ACC112 (cell line): ENCODE measurements at regions not wholly inside any gene's neighbourhood (a gene's known extent, or its start where the extent isn't known, plus 50 kb on each side); places are given as distances from the start of the nearest gene placed in this dataset.

Source experiments
- H2AFZ ChIP-seq: fragments of 200-600 bp; sonication (generic); one replicate; pipeline ENCODE4 v1.6.0; 2017; ENCODE audit warnings: antibody characterized with exemption, low read length; ENCODE audit not compliant: unreplicated experiment
- H3K27ac ChIP-seq: fragments of 200-600 bp; sonication (generic); 2 replicates; pipeline ENCODE4 v1.5.1; 2014; ENCODE audit warnings: low read depth, mild to moderate bottlenecking, antibody characterized with exemption, low read length, moderate library complexity
- H3K27me3 ChIP-seq: fragments of 200-600 bp; sonication (generic); 2 replicates; pipeline ENCODE4 v1.6.1; 2014; ENCODE audit warnings: mild to moderate bottlenecking, antibody characterized with exemption, low read length, moderate library complexity, mixed read lengths; ENCODE audit not compliant: insufficient read depth
- H3K36me3 ChIP-seq: fragments of 200-600 bp; sonication (generic); 2 replicates; pipeline ENCODE4 v1.6.1; 2016; ENCODE audit warnings: mild to moderate bottlenecking, antibody characterized with exemption, low read length, moderate library complexity, mixed read lengths; ENCODE audit not compliant: insufficient read depth
- H3K4me1 ChIP-seq: fragments of 200-600 bp; sonication (generic); one replicate; pipeline ENCODE4 v1.6.1; 2016; ENCODE audit warnings: low read length, mixed read lengths; ENCODE audit not compliant: insufficient read depth, unreplicated experiment, control insufficient read depth
- H3K4me3 ChIP-seq: fragments of 200-600 bp; sonication (generic); 2 replicates; pipeline ENCODE4 v1.5.1; 2014; ENCODE audit warnings: mild to moderate bottlenecking, low read depth, low read length
- H3K79me2 ChIP-seq: fragments of 200-600 bp; sonication (generic); one replicate; pipeline ENCODE4 v1.6.0; 2016; ENCODE audit warnings: low read length; ENCODE audit not compliant: control insufficient read depth, unreplicated experiment, insufficient read depth

- H3K27ac ChIP-seq: no peak overlapping the region
- no peaks in the 10 kb centered on the region for H3K36me3 ChIP-seq
- no peaks in the 10 kb centered on the region for H3K4me1 ChIP-seq
- H3K79me2 ChIP-seq: no peaks in the 10 kb centered on the region
- no peak overlapping the region for H2AFZ ChIP-seq
- no peaks in the 10 kb centered on the region for H3K27me3 ChIP-seq
- no peak overlapping the region for H3K4me3 ChIP-seq
These were observed 140.5 kb upstream of the CST7 start for GRCh38 chr20:24808616-24809015.

DNA sequence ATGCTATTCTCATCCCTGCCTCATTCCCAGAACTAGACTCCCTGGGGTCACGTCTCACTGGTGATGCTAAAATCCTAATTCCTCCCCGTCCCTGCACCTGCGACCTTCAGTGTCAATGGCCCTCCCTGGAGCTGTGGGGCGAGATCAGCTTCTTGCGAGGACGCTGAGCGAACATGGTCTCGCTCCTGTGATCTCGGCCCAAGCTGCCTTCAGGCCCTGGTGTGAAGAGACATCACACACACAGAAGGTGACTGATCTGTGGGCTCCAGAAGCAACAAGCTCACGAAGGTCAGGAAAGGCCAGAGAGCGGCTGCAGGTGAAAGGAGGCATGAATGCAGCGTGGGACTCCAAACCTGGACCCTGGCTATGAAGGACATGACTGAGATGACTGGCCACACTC lies 139.5 kb upstream of the CST7 start:
- Histone ChIP-seq H3K79me2 (no peaks in the 10 kb centered on the region), H2AFZ (no peak overlapping the region), H3K4me1 (no peaks in the 10 kb centered on the region), H3K27me3 (no peaks in the 10 kb centered on the region), H3K4me3 (no peak overlapping the region), H3K36me3 (no peaks in the 10 kb centered on the region), H3K27ac (no peak overlapping the region)

- Histone ChIP-seq H3K4me1 (no peaks in the 10 kb centered on the region), H3K79me2 (no peaks in the 10 kb centered on the region), H3K36me3 (no peaks in the 10 kb centered on the region), H2AFZ (no peak overlapping the region), H3K27ac (no peak overlapping the region), H3K27me3 (no peaks in the 10 kb centered on the region), H3K4me3 (no peak overlapping the region)
These were observed 138.2 kb upstream of the CST7 start for GRCh38 chr20:24810676-24811407.

DNA sequence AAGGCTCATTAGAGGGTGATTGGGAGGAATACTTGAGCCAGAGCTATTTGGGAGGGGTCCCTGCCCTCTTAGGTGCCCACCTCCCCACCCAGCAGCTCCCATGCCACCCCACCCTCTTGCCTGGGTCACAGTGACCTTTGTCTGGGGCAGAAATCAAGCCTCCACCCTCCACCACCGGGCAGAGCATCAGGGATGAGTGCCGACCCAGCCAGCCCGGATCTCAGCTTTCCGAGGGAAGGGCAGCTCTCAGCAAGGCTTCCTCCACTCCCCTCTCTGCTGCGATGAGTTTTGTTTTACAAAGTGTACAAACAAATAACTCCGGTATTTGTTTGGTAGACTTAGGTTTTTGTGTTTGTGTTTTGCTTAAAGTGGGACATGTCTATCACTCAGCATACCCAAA lies 136.7 kb upstream of the CST7 start:
- H3K36me3 ChIP-seq: no peaks in the 10 kb centered on the region
- no peak overlapping the region for H3K4me3 ChIP-seq
- H3K79me2 ChIP-seq: no peaks in the 10 kb centered on the region
- no peaks in the 10 kb centered on the region for H3K4me1 ChIP-seq
- H3K27ac ChIP-seq: no peak overlapping the region
- no peaks in the 10 kb centered on the region for H3K27me3 ChIP-seq
- H2AFZ ChIP-seq: no peak overlapping the region

- Histone ChIP-seq H3K4me1 (no peaks in the 10 kb centered on the region), H3K27ac (no peak overlapping the region), H3K4me3 (no peak overlapping the region), H3K27me3 (no peaks in the 10 kb centered on the region), H3K79me2 (no peaks in the 10 kb centered on the region), H3K36me3 (no peaks in the 10 kb centered on the region), H2AFZ (no peak overlapping the region)
These were observed 136.0 kb upstream of the CST7 start for GRCh38 chr20:24813080-24813479.

DNA sequence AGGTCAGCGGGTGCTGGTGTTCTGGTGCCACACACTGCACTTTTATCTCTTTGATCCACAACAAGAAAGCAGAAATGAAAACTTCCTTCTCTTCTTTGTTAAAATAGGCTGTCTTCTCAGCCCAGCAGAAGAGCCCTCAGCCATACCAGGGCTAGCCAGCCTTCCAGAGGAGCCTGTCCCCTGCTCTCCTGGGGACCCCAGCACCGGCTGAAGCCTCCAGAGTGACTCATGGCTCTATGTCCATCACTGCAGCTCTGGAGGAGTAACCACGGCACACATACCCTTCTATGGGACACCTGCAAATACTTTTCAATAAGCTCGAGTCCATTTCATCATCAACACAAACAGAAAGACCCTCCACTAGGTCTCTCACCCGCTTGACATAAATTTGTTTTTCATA lies 135.6 kb upstream of the CST7 start:
- H3K36me3 ChIP-seq: no peaks in the 10 kb centered on the region
- no peak overlapping the region for H2AFZ ChIP-seq
- no peaks in the 10 kb centered on the region for H3K4me1 ChIP-seq
- no peaks in the 10 kb centered on the region for H3K79me2 ChIP-seq
- no peak overlapping the region for H3K27ac ChIP-seq
- no peak overlapping the region for H3K4me3 ChIP-seq
- no peaks in the 10 kb centered on the region for H3K27me3 ChIP-seq

GRCh38 chr20:24813936-24814335 lies 135.1 kb upstream of the CST7 start:
- Histone ChIP-seq H3K27me3 (no peaks in the 10 kb centered on the region), H3K79me2 (no peaks in the 10 kb centered on the region), H3K36me3 (no peaks in the 10 kb centered on the region), H3K4me1 (no peaks in the 10 kb centered on the region), H3K4me3 (no peak overlapping the region), H2AFZ (no peak overlapping the region), H3K27ac (no peak overlapping the region)

GRCh38 chr20:24814556-24815195 lies 134.4 kb upstream of the CST7 start:
- Histone ChIP-seq H2AFZ (no peak overlapping the region), H3K27me3 (no peaks in the 10 kb centered on the region), H3K27ac (no peak overlapping the region), H3K4me1 (no peaks in the 10 kb centered on the region), H3K4me3 (no peak overlapping the region), H3K36me3 (no peaks in the 10 kb centered on the region), H3K79me2 (no peaks in the 10 kb centered on the region)

- no peaks in the 10 kb centered on the region for H3K4me1 ChIP-seq
- no peaks in the 10 kb centered on the region for H3K27me3 ChIP-seq
- H3K27ac ChIP-seq: no peak overlapping the region
- H2AFZ ChIP-seq: no peak overlapping the region
- no peaks in the 10 kb centered on the region for H3K36me3 ChIP-seq
- H3K4me3 ChIP-seq: no peak overlapping the region
- H3K79me2 ChIP-seq: no peaks in the 10 kb centered on the region
These were observed 133.8 kb upstream of the CST7 start for GRCh38 chr20:24815196-24815815.

GRCh38 chr20:24815931-24816330 lies 133.1 kb upstream of the CST7 start:
- peaks cover 3% of the 10 kb centered on the region; the same call in 1 of the 2 replicates for H3K27me3 ChIP-seq

GRCh38 chr20:24816431-24816830 lies 132.6 kb upstream of the CST7 start:
- Histone ChIP-seq H2AFZ (no peak overlapping the region), H3K27me3 (peaks cover 5% of the 10 kb centered on the region; the same call in 1 of the 2 replicates), H3K4me3 (no peak overlapping the region), H3K27ac (no peak overlapping the region), H3K4me1 (no peaks in the 10 kb centered on the region), H3K79me2 (no peaks in the 10 kb centered on the region), H3K36me3 (no peaks in the 10 kb centered on the region)

More at GRCh38 chr20:24815931-24816330, 133.1 kb upstream of the CST7 start:
- Histone ChIP-seq H3K27ac (no peak overlapping the region), H3K4me3 (no peak overlapping the region), H3K36me3 (no peaks in the 10 kb centered on the region), H3K4me1 (no peaks in the 10 kb centered on the region), H2AFZ (no peak overlapping the region), H3K79me2 (no peaks in the 10 kb centered on the region)
